ENCODE measurements at regions not wholly inside any gene's neighbourhood (a gene's known extent, or its start where the extent isn't known, plus 50 kb on each side); places are given as distances from the start of the nearest gene placed in this dataset.

DNA sequence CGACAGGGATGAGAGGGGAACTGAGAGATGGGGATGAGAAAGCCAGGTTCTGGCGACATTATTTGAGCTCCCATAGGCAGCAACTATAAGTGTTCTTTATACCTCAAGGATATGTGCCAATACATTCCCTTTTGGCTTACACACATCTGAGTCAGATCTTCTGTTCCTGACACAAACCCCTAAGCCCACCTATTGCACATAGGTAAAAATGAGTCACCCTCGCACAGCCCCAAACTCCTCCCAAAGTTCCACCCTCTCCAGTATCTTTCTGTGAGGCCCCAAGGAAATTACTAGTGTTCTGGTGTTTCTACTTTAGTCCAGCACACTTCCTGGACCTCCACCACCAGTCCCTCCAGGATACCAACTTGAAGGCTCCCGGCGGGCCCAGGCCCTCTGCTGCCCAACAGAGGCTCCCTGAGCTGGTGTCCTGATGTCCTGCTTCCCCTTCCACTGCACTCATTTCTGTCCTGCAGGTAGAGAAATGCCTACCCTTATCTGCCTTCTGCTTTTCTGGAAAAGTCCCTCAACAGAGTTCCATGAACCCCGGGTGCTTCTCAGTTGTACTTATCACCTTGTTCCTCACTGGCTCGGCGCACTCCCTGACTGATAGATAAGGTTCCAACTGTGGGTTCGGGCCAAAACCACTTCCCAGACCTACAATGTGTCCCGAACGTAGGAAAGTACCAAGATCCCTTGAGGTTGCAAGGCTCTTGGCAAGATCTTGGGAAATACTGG, 125.5 kb downstream of the EN1 start:
- no peaks in the 10 kb centered on the region for H3K27me3 ChIP-seq (ENCODE audit: control insufficient read depth in 2 of 2, insufficient read depth in 2 of 2, low read length in 2 of 2)
- no peak overlapping the region for H3K4me3 ChIP-seq
- CTCF ChIA-PET (ENCODE audit: low intra/inter-chr PET ratio) = no interaction called here
- DNase-seq (ENCODE audit: extremely low read depth in 1 of 4, low spot score in 3 of 4) = peak; percentile 45 to 84 (median 62)
- peak overlapping the region; percentile 58 for H3K4me2 ChIP-seq (ENCODE audit: insufficient read depth, low read length)
- POLR2A ChIA-PET = interaction anchor here (0.6 kb wide), 2 partner anchors 53 to 115 kb away, joined by 3 read pairs; no protein-coding TSS in a partner anchor
- peak; percentile 79 for ATAC-seq
- intact Hi-C loops (cut with micrococcal nuclease) (no loop called here), in situ Hi-C loops (cut with MboI) (no loop called here)
- H3K79me2 ChIP-seq (ENCODE audit: control insufficient read depth, insufficient read depth, low read length) = no peaks in the 10 kb centered on the region
- H2AFZ ChIP-seq (ENCODE audit: low read depth, low read length) = peak overlapping the region; percentile 65
- H3K9ac ChIP-seq (ENCODE audit: insufficient read depth in 1 of 2, low read depth in 2 of 2, low read length in 2 of 2) = peak overlapping the region in 1 of 2 experiments; percentile 43; a peak in 1 of 4 replicates
- H3K9me1 ChIP-seq (ENCODE audit: control insufficient read depth, insufficient read depth, low read length) = no peaks in the 10 kb centered on the region
- peak; percentile 90 for FAIRE-seq
- no peaks in the 10 kb centered on the region for H3K36me3 ChIP-seq (ENCODE audit: control insufficient read depth, insufficient read depth, low read length)
- H4K20me1 ChIP-seq (replicated peaks; ENCODE audit: control insufficient read depth, insufficient read depth, low read length) = no peaks in the 10 kb centered on the region
- no peaks in the 10 kb centered on the region for H3K9me3 ChIP-seq (replicated peaks; ENCODE audit: control insufficient read depth, insufficient read depth, low read depth, low read length)
- H3K4me1 ChIP-seq (replicated peaks in 1 of 2; ENCODE audit: control insufficient read depth in 2 of 2, insufficient read depth in 2 of 2, low read length in 2 of 2) = peaks cover 18 to 40% of the 10 kb centered on the region in 2 experiments
- peak overlapping the region; percentile 51; the same call in 2 of the 3 replicates for H3K27ac ChIP-seq (ENCODE audit: extremely low read depth, low read depth, low read length)
- no TSS peak for BruUV-seq (replicated peaks)
- WGBS (ENCODE audit: insufficient coverage, low coverage, missing lambda C conversion rate) = 15% methylated on average over 11 of the region's 11 CpGs
- TF ChIP-seq ZNF431 (CRISPR knock-in tag; IDR thresholded peaks at IDR 0.05) = no peak
- no peak for TF ChIP-seq ZNF717 (CRISPR knock-in tag; IDR thresholded peaks at IDR 0.05)
- TF ChIP-seq, protein P1, sequence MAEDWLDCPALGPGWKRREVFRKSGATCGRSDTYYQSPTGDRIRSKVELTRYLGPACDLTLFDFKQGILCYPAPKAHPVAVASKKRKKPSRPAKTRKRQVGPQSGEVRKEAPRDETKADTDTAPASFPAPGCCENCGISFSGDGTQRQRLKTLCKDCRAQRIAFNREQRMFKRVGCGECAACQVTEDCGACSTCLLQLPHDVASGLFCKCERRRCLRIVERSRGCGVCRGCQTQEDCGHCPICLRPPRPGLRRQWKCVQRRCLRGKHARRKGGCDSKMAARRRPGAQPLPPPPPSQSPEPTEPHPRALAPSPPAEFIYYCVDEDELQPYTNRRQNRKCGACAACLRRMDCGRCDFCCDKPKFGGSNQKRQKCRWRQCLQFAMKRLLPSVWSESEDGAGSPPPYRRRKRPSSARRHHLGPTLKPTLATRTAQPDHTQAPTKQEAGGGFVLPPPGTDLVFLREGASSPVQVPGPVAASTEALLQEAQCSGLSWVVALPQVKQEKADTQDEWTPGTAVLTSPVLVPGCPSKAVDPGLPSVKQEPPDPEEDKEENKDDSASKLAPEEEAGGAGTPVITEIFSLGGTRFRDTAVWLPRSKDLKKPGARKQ (CRISPR knock-in tag; IDR thresholded peaks at IDR 0.05) = no peak
- TF ChIP-seq, protein P2, sequence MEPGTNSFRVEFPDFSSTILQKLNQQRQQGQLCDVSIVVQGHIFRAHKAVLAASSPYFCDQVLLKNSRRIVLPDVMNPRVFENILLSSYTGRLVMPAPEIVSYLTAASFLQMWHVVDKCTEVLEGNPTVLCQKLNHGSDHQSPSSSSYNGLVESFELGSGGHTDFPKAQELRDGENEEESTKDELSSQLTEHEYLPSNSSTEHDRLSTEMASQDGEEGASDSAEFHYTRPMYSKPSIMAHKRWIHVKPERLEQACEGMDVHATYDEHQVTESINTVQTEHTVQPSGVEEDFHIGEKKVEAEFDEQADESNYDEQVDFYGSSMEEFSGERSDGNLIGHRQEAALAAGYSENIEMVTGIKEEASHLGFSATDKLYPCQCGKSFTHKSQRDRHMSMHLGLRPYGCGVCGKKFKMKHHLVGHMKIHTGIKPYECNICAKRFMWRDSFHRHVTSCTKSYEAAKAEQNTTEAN (CRISPR knock-in tag; IDR thresholded peaks at IDR 0.05) = no peak
- no peak for TF ChIP-seq EHMT2 (IDR thresholded peaks at IDR 0.05)
- peak; percentile 93 for TF ChIP-seq TCF3 (CRISPR knock-in tag; IDR thresholded peaks at IDR 0.05)
- TF ChIP-seq ZNF174 (CRISPR knock-in tag; IDR thresholded peaks at IDR 0.05) = no peak
- no peak for TF ChIP-seq FIP1L1 (IDR thresholded peaks at IDR 0.05; ENCODE audit: low read depth, low read length, poor library complexity, severe bottlenecking)
- TF ChIP-seq, protein P3, sequence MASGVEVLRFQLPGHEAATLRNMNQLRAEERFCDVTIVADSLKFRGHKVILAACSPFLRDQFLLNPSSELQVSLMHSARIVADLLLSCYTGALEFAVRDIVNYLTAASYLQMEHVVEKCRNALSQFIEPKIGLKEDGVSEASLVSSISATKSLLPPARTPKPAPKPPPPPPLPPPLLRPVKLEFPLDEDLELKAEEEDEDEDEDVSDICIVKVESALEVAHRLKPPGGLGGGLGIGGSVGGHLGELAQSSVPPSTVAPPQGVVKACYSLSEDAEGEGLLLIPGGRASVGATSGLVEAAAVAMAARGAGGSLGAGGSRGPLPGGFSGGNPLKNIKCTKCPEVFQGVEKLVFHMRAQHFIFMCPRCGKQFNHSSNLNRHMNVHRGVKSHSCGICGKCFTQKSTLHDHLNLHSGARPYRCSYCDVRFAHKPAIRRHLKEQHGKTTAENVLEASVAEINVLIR (CRISPR knock-in tag; IDR thresholded peaks at IDR 0.05) = no peak
- TF ChIP-seq, protein P4, sequence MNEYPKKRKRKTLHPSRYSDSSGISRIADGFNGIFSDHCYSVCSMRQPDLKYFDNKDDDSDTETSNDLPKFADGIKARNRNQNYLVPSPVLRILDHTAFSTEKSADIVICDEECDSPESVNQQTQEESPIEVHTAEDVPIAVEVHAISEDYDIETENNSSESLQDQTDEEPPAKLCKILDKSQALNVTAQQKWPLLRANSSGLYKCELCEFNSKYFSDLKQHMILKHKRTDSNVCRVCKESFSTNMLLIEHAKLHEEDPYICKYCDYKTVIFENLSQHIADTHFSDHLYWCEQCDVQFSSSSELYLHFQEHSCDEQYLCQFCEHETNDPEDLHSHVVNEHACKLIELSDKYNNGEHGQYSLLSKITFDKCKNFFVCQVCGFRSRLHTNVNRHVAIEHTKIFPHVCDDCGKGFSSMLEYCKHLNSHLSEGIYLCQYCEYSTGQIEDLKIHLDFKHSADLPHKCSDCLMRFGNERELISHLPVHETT (CRISPR knock-in tag; conservative IDR thresholded peaks at IDR 0.05 in 1 of 2, IDR thresholded peaks at IDR 0.05 in 1 of 2) = no peak
- TF ChIP-seq, protein P5, sequence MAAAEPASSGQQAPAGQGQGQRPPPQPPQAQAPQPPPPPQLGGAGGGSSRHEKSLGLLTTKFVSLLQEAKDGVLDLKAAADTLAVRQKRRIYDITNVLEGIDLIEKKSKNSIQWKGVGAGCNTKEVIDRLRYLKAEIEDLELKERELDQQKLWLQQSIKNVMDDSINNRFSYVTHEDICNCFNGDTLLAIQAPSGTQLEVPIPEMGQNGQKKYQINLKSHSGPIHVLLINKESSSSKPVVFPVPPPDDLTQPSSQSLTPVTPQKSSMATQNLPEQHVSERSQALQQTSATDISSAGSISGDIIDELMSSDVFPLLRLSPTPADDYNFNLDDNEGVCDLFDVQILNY (CRISPR knock-in tag; IDR thresholded peaks at IDR 0.05) = no peak
- no peak for TF ChIP-seq ZNF311 (CRISPR knock-in tag; IDR thresholded peaks at IDR 0.05)
- TF ChIP-seq, protein P6, sequence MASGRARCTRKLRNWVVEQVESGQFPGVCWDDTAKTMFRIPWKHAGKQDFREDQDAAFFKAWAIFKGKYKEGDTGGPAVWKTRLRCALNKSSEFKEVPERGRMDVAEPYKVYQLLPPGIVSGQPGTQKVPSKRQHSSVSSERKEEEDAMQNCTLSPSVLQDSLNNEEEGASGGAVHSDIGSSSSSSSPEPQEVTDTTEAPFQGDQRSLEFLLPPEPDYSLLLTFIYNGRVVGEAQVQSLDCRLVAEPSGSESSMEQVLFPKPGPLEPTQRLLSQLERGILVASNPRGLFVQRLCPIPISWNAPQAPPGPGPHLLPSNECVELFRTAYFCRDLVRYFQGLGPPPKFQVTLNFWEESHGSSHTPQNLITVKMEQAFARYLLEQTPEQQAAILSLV (tag; IDR thresholded peaks at IDR 0.05) = no peak
- no peak for TF ChIP-seq ZNF232 (CRISPR knock-in tag; IDR thresholded peaks at IDR 0.05)

Measured in K562 (cell line).